Ishikawa (cell line): ENCODE measurements at regions not wholly inside any gene's neighbourhood (a gene's known extent, or its start where the extent isn't known, plus 50 kb on each side); places are given as distances from the start of the nearest gene placed in this dataset.

Experiments
- EP300 ChIP-seq: IDR thresholded peaks from 2 replicates; pipeline ENCODE4 v1.6.1; 2012; ENCODE audit warnings: borderline replicate concordance
- MAX ChIP-seq: IDR thresholded peaks from 2 replicates; pipeline ENCODE4 v1.6.1; 2012
- NFIC ChIP-seq: IDR thresholded peaks from 2 replicates; pipeline ENCODE4 v1.6.1; 2012
- RAD21 ChIP-seq: IDR thresholded peaks from 2 replicates; pipeline ENCODE4 v1.6.1; 2012; ENCODE audit warnings: low read depth
- TEAD4 ChIP-seq: IDR thresholded peaks from 2 replicates; pipeline ENCODE4 v1.6.1; 2012
- USF1 ChIP-seq: IDR thresholded peaks from 2 replicates; pipeline ENCODE4 v1.6.1; 2012
- YY1 ChIP-seq: IDR thresholded peaks from 2 replicates; pipeline ENCODE4 v1.6.1; 2012; ENCODE audit warnings: low read depth
- ZBTB7A ChIP-seq: IDR thresholded peaks from 2 replicates; pipeline ENCODE4 v1.6.1; 2012; ENCODE audit warnings: low read depth
- TF ChIP-seq, protein P1 (sequence below): IDR thresholded peaks from 2 replicates; pipeline ENCODE4 v1.6.1; 2012; ENCODE audit warnings: low read depth, mild to moderate bottlenecking

- no peak for TF ChIP-seq TEAD4
- TF ChIP-seq, protein P1, sequence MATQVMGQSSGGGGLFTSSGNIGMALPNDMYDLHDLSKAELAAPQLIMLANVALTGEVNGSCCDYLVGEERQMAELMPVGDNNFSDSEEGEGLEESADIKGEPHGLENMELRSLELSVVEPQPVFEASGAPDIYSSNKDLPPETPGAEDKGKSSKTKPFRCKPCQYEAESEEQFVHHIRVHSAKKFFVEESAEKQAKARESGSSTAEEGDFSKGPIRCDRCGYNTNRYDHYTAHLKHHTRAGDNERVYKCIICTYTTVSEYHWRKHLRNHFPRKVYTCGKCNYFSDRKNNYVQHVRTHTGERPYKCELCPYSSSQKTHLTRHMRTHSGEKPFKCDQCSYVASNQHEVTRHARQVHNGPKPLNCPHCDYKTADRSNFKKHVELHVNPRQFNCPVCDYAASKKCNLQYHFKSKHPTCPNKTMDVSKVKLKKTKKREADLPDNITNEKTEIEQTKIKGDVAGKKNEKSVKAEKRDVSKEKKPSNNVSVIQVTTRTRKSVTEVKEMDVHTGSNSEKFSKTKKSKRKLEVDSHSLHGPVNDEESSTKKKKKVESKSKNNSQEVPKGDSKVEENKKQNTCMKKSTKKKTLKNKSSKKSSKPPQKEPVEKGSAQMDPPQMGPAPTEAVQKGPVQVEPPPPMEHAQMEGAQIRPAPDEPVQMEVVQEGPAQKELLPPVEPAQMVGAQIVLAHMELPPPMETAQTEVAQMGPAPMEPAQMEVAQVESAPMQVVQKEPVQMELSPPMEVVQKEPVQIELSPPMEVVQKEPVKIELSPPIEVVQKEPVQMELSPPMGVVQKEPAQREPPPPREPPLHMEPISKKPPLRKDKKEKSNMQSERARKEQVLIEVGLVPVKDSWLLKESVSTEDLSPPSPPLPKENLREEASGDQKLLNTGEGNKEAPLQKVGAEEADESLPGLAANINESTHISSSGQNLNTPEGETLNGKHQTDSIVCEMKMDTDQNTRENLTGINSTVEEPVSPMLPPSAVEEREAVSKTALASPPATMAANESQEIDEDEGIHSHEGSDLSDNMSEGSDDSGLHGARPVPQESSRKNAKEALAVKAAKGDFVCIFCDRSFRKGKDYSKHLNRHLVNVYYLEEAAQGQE: no peak
- no peak for TF ChIP-seq EP300
- no peak for TF ChIP-seq RAD21
- TF ChIP-seq ZBTB7A: no peak
- TF ChIP-seq MAX: no peak
- TF ChIP-seq USF1: no peak
- TF ChIP-seq NFIC: no peak
- no peak for TF ChIP-seq YY1
Observed at GRCh38 chr7:42834676-42835075, 77.2 kb downstream of the C7orf25 start.
